ENCODE measurements at regions not wholly inside any gene's neighbourhood (a gene's known extent, or its start where the extent isn't known, plus 50 kb on each side); places are given as distances from the start of the nearest gene placed in this dataset.

GRCh38 chr11:112582366-112582765 is 321.7 kb upstream of the PLET1 start (continued):
- TF ChIP-seq CEBPB (IDR thresholded peaks at IDR 0.05; ENCODE audit: low read depth) (no peak), CBX3 (IDR thresholded peaks at IDR 0.05; ENCODE audit: low read depth) (no peak), ATF3 (IDR thresholded peaks at IDR 0.05) (no peak), SP1 (IDR thresholded peaks at IDR 0.05; ENCODE audit: low read depth) (no peak), POLR2AphosphoS5 (IDR thresholded peaks at IDR 0.05; ENCODE audit: low read depth, low read length) (no peak), EZH2 (IDR thresholded peaks at IDR 0.05) (no peak), TCF7L2 (IDR thresholded peaks at IDR 0.05; ENCODE audit: borderline replicate concordance, extremely low read depth, insufficient read depth, insufficient read length) (no peak)

GRCh38 chr11:112583261-112583893 is 322.7 kb upstream of the PLET1 start:
- H3K36me3 ChIP-seq (ENCODE audit: control insufficient read depth in 1 of 2, insufficient read depth in 2 of 2, low read length in 2 of 2), result no peaks in the 10 kb centered on the region
- ChIA-PET CTCF (interaction anchor here (1.0 to 1.8 kb wide), 2 partner anchors 130 to 143 kb away, joined by 3 to 4 read pairs; no protein-coding TSS in a partner anchor), POLR2A (no interaction called here), RAD21 (ENCODE audit: low non-redundant PET in 1 of 2, low total read pairs in 2 of 2, uncharacterized antibody in 2 of 2, unreplicated experiment in 2 of 2) (no interaction called here)
- H3K4me3 ChIP-seq (replicated peaks in 1 of 2; ENCODE audit: low read depth in 1 of 2, low read length in 2 of 2), result no peak overlapping the region
- H3K27ac ChIP-seq (ENCODE audit: low read depth, low read length), result no peak overlapping the region
- no peak for ATAC-seq
- no peaks in the 10 kb centered on the region for H3K79me2 ChIP-seq (ENCODE audit: insufficient read depth, low read length)
- no peak for TF ChIP-seq SIN3A (IDR thresholded peaks at IDR 0.05; ENCODE audit: low read depth)
- no peak for TF ChIP-seq EZH2 (IDR thresholded peaks at IDR 0.05)
- no peak for TF ChIP-seq CBX3 (IDR thresholded peaks at IDR 0.05; ENCODE audit: low read depth)
- TF ChIP-seq ZFX (IDR thresholded peaks at IDR 0.05), result no peak
- TF ChIP-seq ZBTB33 (IDR thresholded peaks at IDR 0.05; ENCODE audit: extremely low read depth, insufficient replicate concordance, low read length), result no peak
- no peak for TF ChIP-seq ELF1 (IDR thresholded peaks at IDR 0.05; ENCODE audit: borderline replicate concordance, low read depth)
- TF ChIP-seq REST (IDR thresholded peaks at IDR 0.05; ENCODE audit: low read depth), result no peak
- H3K4me1 ChIP-seq (ENCODE audit: control insufficient read depth in 1 of 2, insufficient read depth in 2 of 2, low read length in 2 of 2), result no peaks in the 10 kb centered on the region
- H3K4me2 ChIP-seq (ENCODE audit: low read length), result no peak overlapping the region
- no TSS peak for BruUV-seq (replicated peaks)
- H3K9me2 ChIP-seq (ENCODE audit: insufficient read depth), result no peaks in the 10 kb centered on the region
- H3K27me3 ChIP-seq (ENCODE audit: insufficient read depth, low read length), result 0 out of 2 replicates have a peak, but pooled peaks cover 4% of the 10 kb centered on the region
- H4K20me1 ChIP-seq (ENCODE audit: insufficient read depth), result no peaks in the 10 kb centered on the region
- no peak overlapping the region for H3K9ac ChIP-seq (ENCODE audit: low read length)
- H2AFZ ChIP-seq (ENCODE audit: low read depth, low read length, poor library complexity, severe bottlenecking), result no peak overlapping the region
- intact Hi-C loops (cut with micrococcal nuclease), result no loop called here
- no peak for DNase-seq (ENCODE audit: low read depth, low spot score)
- no peaks in the 10 kb centered on the region for H3K9me3 ChIP-seq (ENCODE audit: control insufficient read depth in 1 of 2, insufficient read depth in 1 of 2, low read depth in 1 of 2, low read length in 2 of 2)

Measured in HCT116 (cell line).